ENCODE measurements at regions not wholly inside any gene's neighbourhood (a gene's known extent, or its start where the extent isn't known, plus 50 kb on each side); places are given as distances from the start of the nearest gene placed in this dataset.

- DNase-seq = no peak
Measured at GRCh38 chr6:167491438-167492099, 166.7 kb downstream of the TTLL2 start.

DNA sequence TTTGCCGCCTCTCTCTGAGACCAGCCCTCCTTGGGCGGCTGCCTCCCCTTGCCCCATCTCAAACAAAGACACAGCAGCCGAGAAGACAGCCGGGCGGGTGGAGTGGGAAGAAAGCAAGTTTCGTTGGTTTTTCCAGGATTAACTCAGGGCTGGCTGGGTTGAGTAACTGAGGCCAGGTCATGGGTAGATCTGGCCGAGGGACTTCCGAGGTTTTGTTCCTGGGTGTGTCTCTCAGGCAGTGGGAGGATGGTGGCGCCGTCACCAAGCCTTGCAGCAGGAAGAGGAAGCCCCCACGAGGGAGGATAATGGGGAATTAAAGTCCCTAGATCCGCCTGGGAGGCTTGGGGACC is 167.2 kb downstream of the TTLL2 start:
- peak in 1 of 56 donors; percentile 14 for DNase-seq

DNA sequence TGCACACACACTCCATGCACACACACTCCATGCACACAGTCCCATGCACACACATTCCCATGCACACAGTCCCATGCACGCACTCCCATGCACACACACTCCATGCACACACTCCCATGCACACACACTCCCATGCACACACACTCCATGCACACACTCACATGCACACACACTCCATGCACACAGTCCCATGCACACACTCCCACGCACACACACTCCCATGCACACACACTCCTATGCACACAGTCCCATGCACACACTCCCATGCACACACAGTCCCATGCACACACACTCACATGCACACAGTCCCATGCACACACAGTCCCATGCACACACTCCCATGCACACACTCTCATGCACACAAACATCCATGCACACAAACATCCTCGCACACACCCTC is 168.4 kb downstream of the TTLL2 start:
- DNase-seq = no peak

DNA sequence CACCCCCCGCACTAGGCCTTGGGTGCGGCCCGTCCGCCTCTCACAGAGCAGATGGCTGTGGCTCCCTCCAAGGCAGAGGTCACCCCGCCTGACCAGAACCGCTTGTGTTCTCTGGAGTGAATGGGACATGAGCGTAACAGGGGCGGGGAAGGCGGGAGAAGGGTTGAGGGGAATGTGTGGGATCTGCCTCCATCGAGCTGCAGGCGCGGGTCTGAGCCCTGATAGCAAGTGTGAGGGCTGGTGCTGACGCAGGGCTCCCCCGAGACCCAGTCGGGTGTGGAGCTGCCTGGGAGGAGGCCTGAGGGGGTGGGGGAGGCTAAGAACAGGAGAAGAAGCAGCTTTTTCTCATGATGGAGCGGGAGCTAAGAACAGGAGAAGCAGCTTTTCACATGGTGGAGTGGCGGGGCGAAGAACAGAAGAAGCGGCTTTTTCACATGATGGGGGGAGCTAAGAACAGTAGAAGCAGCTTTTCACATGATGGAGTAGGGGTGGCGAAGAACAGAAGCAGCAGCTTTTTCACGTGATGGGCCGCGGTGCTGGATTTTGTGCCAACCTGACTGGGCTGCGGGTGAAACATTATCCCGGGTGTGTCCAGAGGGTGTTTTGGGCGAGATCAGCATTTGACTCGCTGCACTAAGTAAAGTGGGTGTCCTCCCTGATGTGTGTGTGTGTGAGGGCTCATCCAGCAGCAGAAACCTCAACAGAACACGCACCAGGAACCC is 169.3 kb downstream of the TTLL2 start:
- peak in 9 of 56 donors; percentile 5 to 30 (median 20) for DNase-seq

- no peak for DNase-seq
Measured at GRCh38 chr6:167494698-167495435, 170.0 kb downstream of the TTLL2 start.

- peak in 50 of 56 donors; percentile 17 to 85 (median 58) for DNase-seq
Measured at GRCh38 chr6:167495506-167496401, 170.9 kb downstream of the TTLL2 start.

DNA sequence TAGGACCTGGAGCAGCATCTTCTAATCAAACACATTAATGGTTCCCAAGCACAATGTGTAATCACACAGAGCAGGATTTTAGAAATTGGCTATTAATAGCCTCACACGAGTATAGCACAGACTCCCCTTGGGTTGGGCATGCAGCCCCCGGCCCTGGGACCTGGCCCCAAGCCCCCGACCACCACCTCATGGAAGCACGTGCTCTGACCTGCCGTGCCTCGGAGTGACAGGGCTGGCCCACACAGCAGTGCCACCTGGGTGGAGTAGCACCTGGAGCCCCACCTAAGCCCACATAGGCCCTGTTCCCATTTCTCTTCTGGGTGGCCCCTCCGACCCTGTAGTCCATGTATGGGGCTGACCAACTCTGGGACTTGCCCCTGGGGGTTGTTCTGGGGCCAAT is 171.8 kb downstream of the TTLL2 start:
- peak in 1 of 56 donors; percentile 10 for DNase-seq

DNA sequence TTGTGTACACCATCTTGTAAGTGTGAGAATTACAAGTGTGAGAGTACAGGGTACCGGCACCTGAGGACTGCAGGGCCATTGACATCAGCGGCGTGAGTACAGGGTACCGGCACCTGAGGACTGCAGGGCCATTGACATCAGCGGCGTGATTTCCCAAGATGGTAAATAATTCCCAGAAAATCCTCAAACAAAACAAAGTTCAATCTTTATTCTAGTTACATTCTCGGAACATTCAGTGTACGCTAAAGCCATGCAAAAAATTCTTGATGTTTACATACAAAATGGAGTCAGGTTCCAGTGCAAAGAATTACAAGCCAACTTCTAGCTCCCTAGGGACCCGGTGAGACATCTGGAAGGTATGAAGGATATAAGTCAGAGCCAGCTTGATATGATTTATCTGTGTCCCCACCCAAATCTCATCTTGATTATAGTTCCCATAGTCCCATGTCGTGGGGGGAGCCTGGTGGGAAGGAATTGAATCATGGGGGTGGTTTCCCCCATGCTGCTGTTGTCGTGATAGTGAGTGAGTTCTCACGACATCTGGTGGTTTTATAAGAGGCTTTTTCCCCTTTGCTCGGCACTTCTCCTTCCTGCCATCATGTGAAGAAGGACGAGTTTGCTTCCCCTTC is 172.7 kb downstream of the TTLL2 start:
- DNase-seq = no peak

- DNase-seq = no peak
Measured at GRCh38 chr6:167499161-167499660, 174.3 kb downstream of the TTLL2 start.

- no peak for DNase-seq
Measured at GRCh38 chr6:167500961-167501360, 176.1 kb downstream of the TTLL2 start.

GRCh38 chr6:167501831-167502385 is 177.0 kb downstream of the TTLL2 start:
- DNase-seq = no peak

DNA sequence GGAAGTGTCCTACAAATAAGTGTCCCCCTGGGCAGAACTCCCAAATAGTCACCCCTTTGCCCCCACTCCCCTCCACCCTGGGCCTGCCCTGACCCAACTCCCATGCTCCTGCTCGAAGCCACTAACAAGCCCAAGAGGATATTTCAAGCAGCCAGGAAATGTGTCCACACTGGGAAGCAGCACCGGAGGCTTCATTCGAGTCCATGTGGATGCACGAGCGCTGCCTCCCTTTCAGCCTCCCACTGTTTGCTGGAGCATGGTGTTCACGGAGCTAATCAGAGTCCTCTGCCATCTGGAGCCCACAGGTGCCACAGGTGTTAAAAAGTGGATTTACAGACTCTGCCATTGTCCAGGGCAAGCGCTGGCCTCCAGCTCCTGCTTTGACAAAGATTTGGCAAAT is 177.6 kb downstream of the TTLL2 start:
- no peak for DNase-seq

DNA sequence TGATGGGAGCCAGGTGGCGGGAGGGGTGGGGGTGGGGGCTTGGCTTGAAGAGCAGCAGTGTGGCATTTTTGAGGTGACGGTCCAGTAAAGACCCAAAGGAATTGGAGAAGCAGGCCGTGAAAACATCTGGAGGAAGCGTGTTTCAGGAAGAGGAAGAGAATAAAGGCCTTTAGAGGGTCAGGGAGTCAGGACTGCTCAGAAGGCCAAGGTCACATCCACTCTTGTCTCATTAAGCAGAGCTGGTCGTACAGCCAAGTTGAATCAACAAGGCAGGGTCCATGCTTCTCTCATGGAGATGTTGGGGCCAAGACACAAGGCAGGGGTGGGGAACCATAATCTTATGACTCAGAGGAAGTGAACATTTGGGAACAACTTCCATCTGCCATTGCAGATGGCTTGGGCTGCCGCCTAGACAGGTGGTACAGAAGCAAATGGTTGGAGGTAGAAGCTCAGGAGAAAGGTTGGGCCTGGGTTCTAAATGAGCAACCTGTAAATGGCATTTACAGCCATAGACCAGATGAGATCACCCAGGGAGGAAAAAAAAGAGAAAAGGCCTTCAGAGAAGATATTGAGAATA is 179.6 kb downstream of the TTLL2 start:
- DNase-seq = no peak

- no peak for DNase-seq
Measured at GRCh38 chr6:167505199-167505598, 180.3 kb downstream of the TTLL2 start.

GRCh38 chr6:167505782-167506181 is 180.9 kb downstream of the TTLL2 start:
- no peak for DNase-seq

- DNase-seq = no peak
Measured at GRCh38 chr6:167506443-167507301, 181.8 kb downstream of the TTLL2 start.

DNA sequence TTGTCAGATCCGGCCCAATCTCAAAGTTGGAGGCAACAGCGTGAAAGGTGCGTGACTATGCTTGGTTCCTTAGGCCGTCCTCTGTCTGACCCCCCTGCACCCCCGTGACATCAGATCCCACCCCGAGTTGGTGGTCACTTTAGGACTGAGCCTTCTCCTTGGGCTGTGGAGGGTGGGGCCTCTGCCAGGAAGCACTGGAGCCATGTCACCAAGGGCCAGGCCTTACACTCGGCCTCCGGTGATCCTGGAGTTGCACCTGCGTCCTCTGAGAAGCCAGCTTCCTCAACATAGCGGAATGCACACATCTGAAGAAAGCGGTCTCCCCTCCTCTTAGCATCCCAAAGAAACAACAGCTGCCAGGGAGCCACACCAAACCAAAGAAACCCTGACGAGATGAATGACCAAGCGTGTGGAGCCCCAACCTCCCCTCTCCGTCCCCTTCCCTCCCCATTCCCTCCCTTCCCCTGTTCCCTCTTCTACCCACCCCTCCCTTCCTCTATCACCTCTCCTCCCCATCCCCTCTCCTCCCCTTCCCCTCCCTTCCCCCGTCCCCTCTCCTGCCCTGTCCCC is 182.6 kb downstream of the TTLL2 start:
- no peak for DNase-seq

Measured in amygdala (tissue), 56 donors.